Osteoblast (primary cell): ENCODE measurements at regions not wholly inside any gene's neighbourhood (a gene's known extent, or its start where the extent isn't known, plus 50 kb on each side); places are given as distances from the start of the nearest gene placed in this dataset.

Experiments used
- DNase-seq: peaks from one replicate; pipeline ENCODE4 v3.0.0; 2011; ENCODE audit warnings: low spot score, mixed read lengths; ENCODE audit not compliant: insufficient read length; ENCODE audit errors: missing footprints
- H2AFZ ChIP-seq: 2 replicates; pipeline ENCODE4 v1.6.0; 2011; ENCODE audit warnings: mild to moderate bottlenecking, low read length
- H3K27ac ChIP-seq: 2 replicates; pipeline ENCODE4 v1.5.1; 2011; ENCODE audit warnings: mild to moderate bottlenecking, low read depth, low read length, moderate library complexity
- H3K27me3 ChIP-seq: 2 replicates; pipeline ENCODE4 v1.6.0; 2012; ENCODE audit warnings: mild to moderate bottlenecking, control low read depth, inconsistent platforms, low read length, moderate library complexity; ENCODE audit not compliant: insufficient read depth
- H3K36me3 ChIP-seq: 2 replicates; pipeline ENCODE4 v1.5.1; 2011; ENCODE audit warnings: mild to moderate bottlenecking, low read length, control low read depth, moderate library complexity; ENCODE audit not compliant: insufficient read depth
- H3K4me1 ChIP-seq: 2 replicates; pipeline ENCODE4 v1.5.1; 2011; ENCODE audit warnings: mild to moderate bottlenecking, low read length, control low read depth, moderate library complexity; ENCODE audit not compliant: insufficient read depth
- H3K4me2 ChIP-seq: 2 replicates; pipeline ENCODE4 v1.6.0; 2011; ENCODE audit warnings: mild to moderate bottlenecking, low read length; ENCODE audit not compliant: insufficient read depth
- H3K4me3 ChIP-seq: fragments of 200-600 bp; sonication (generic); 3 replicates; pipeline ENCODE4 v1.5.1; 2012; ENCODE audit warnings: mild to moderate bottlenecking, low read length, inconsistent platforms; ENCODE audit not compliant: insufficient read depth
- H3K79me2 ChIP-seq: 2 replicates; pipeline ENCODE4 v1.6.0; 2012; ENCODE audit warnings: mild to moderate bottlenecking, low read length, control low read depth, inconsistent platforms; ENCODE audit not compliant: insufficient read depth
- H3K9me3 ChIP-seq: 2 replicates; pipeline ENCODE4 v1.5.1; 2011; ENCODE audit warnings: low read depth, low read length, control low read depth
- H4K20me1 ChIP-seq: 2 replicates; pipeline ENCODE4 v1.6.0; 2012; ENCODE audit warnings: mild to moderate bottlenecking, low read length, control low read depth; ENCODE audit not compliant: insufficient read depth
- CTCF ChIP-seq: IDR thresholded peaks from 2 replicates; pipeline ENCODE4 v1.5.1; 2011; ENCODE audit warnings: mild to moderate bottlenecking, low read depth, low read length, moderate library complexity; ENCODE audit errors: extremely low read depth

GRCh38 chr12:113673458-113674238 lies 202.0 kb upstream of the LHX5 start:
- H3K27me3 ChIP-seq = peaks cover 15% of the 10 kb centered on the region
- no peak for TF ChIP-seq CTCF
- H3K4me3 ChIP-seq = no peak overlapping the region

GRCh38 chr12:113670742-113671141 lies 199.1 kb upstream of the LHX5 start:
- H3K27me3 ChIP-seq = peaks cover 15% of the 10 kb centered on the region
- H4K20me1 ChIP-seq = no peaks in the 10 kb centered on the region

More at GRCh38 chr12:113673458-113674238, 202.0 kb upstream of the LHX5 start:
- no peaks in the 10 kb centered on the region for H3K79me2 ChIP-seq
- H2AFZ ChIP-seq = no peak overlapping the region
- H4K20me1 ChIP-seq = no peaks in the 10 kb centered on the region
- no peaks in the 10 kb centered on the region for H3K4me1 ChIP-seq
- DNase-seq = no peak
- no peaks in the 10 kb centered on the region for H3K9me3 ChIP-seq
- no peak overlapping the region for H3K27ac ChIP-seq
- no peak overlapping the region for H3K4me2 ChIP-seq
- H3K36me3 ChIP-seq = no peaks in the 10 kb centered on the region

GRCh38 chr12:113667676-113668356 lies 196.1 kb upstream of the LHX5 start:
- Histone ChIP-seq H3K36me3 (no peaks in the 10 kb centered on the region), H3K4me2 (no peak overlapping the region), H4K20me1 (no peaks in the 10 kb centered on the region), H3K4me1 (no peaks in the 10 kb centered on the region), H2AFZ (no peak overlapping the region), H3K79me2 (no peaks in the 10 kb centered on the region), H3K27me3 (peaks cover 8% of the 10 kb centered on the region), H3K27ac (no peak overlapping the region), H3K9me3 (no peaks in the 10 kb centered on the region), H3K4me3 (no peak overlapping the region)
- no peak for TF ChIP-seq CTCF
- no peak for DNase-seq

More at GRCh38 chr12:113670742-113671141, 199.1 kb upstream of the LHX5 start:
- Histone ChIP-seq H2AFZ (no peak overlapping the region), H3K4me1 (no peaks in the 10 kb centered on the region), H3K27ac (no peak overlapping the region), H3K79me2 (no peaks in the 10 kb centered on the region), H3K4me2 (no peak overlapping the region), H3K4me3 (no peak overlapping the region), H3K9me3 (no peaks in the 10 kb centered on the region), H3K36me3 (no peaks in the 10 kb centered on the region)
- DNase-seq = no peak
- no peak for TF ChIP-seq CTCF

- Histone ChIP-seq H4K20me1 (no peaks in the 10 kb centered on the region), H3K27me3 (peaks cover 8% of the 10 kb centered on the region), H3K36me3 (no peaks in the 10 kb centered on the region), H3K9me3 (no peaks in the 10 kb centered on the region), H3K4me2 (no peak overlapping the region), H3K27ac (no peak overlapping the region), H3K4me1 (no peaks in the 10 kb centered on the region), H2AFZ (no peak overlapping the region), H3K79me2 (no peaks in the 10 kb centered on the region), H3K4me3 (no peak overlapping the region)
- DNase-seq = no peak
- TF ChIP-seq CTCF = no peak
Measured at GRCh38 chr12:113667095-113667494, 195.4 kb upstream of the LHX5 start.
